ENCODE measurements at regions not wholly inside any gene's neighbourhood (a gene's known extent, or its start where the extent isn't known, plus 50 kb on each side); places are given as distances from the start of the nearest gene placed in this dataset.

- TF ChIP-seq, protein P1, sequence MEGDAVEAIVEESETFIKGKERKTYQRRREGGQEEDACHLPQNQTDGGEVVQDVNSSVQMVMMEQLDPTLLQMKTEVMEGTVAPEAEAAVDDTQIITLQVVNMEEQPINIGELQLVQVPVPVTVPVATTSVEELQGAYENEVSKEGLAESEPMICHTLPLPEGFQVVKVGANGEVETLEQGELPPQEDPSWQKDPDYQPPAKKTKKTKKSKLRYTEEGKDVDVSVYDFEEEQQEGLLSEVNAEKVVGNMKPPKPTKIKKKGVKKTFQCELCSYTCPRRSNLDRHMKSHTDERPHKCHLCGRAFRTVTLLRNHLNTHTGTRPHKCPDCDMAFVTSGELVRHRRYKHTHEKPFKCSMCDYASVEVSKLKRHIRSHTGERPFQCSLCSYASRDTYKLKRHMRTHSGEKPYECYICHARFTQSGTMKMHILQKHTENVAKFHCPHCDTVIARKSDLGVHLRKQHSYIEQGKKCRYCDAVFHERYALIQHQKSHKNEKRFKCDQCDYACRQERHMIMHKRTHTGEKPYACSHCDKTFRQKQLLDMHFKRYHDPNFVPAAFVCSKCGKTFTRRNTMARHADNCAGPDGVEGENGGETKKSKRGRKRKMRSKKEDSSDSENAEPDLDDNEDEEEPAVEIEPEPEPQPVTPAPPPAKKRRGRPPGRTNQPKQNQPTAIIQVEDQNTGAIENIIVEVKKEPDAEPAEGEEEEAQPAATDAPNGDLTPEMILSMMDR (IDR thresholded peaks at IDR 0.05): no peak
- TF ChIP-seq POLR2AphosphoS5 (IDR thresholded peaks at IDR 0.05; ENCODE audit: low read depth, low read length): no peak
- no peak for TF ChIP-seq SIN3A (IDR thresholded peaks at IDR 0.05; ENCODE audit: borderline replicate concordance, insufficient read depth, low read depth, low read length)
- no peak for TF ChIP-seq REST (IDR thresholded peaks at IDR 0.05; ENCODE audit: insufficient read depth in 1 of 2, low read depth in 2 of 2, low read length in 1 of 2)
- no peak for TF ChIP-seq TCF7L2 (IDR thresholded peaks at IDR 0.05; ENCODE audit: low read depth, low read length)
These were observed 477.6 kb downstream of the ZNF385D start for GRCh38 chr3:21273259-21274025.

Measured in Panc1 (cell line).